ENCODE measurements at regions not wholly inside any gene's neighbourhood (a gene's known extent, or its start where the extent isn't known, plus 50 kb on each side); places are given as distances from the start of the nearest gene placed in this dataset.

- Histone ChIP-seq H3K36me3 (ENCODE audit: control insufficient read depth, insufficient read depth, low read length) (no peaks in the 10 kb centered on the region), H3K4me3 (ENCODE audit: low read depth, low read length) (no peak overlapping the region), H3K27me3 (ENCODE audit: control insufficient read depth, insufficient read depth, low read length) (no peaks in the 10 kb centered on the region)
- TF ChIP-seq CTCF (IDR thresholded peaks at IDR 0.05; ENCODE audit: insufficient read depth, low read length, severe bottlenecking): no peak
- no peak for FAIRE-seq
- no peak for DNase-seq (ENCODE audit: low read depth)
Observed at GRCh38 chr3:80521081-80521480, 753.3 kb upstream of the ROBO1 start.

- FAIRE-seq (no peak), DNase-seq (ENCODE audit: low read depth) (no peak)
- H3K36me3 ChIP-seq (ENCODE audit: control insufficient read depth, insufficient read depth, low read length): no peaks in the 10 kb centered on the region
- no peak for TF ChIP-seq CTCF (IDR thresholded peaks at IDR 0.05; ENCODE audit: insufficient read depth, low read length, severe bottlenecking)
- no peak overlapping the region for H3K4me3 ChIP-seq (ENCODE audit: low read depth, low read length)
- no peaks in the 10 kb centered on the region for H3K27me3 ChIP-seq (ENCODE audit: control insufficient read depth, insufficient read depth, low read length)
Observed at GRCh38 chr3:80519436-80519835, 751.6 kb upstream of the ROBO1 start.

GRCh38 chr3:80496452-80496851, 728.7 kb upstream of the ROBO1 start:
- Histone ChIP-seq H3K36me3 (ENCODE audit: control insufficient read depth, insufficient read depth, low read length) (no peaks in the 10 kb centered on the region), H3K4me3 (ENCODE audit: low read depth, low read length) (no peak overlapping the region), H3K27me3 (ENCODE audit: control insufficient read depth, insufficient read depth, low read length) (no peaks in the 10 kb centered on the region)
- DNase-seq (ENCODE audit: low read depth): no peak
- no peak for FAIRE-seq
- no peak for TF ChIP-seq CTCF (IDR thresholded peaks at IDR 0.05; ENCODE audit: insufficient read depth, low read length, severe bottlenecking)

- no peak for TF ChIP-seq CTCF (IDR thresholded peaks at IDR 0.05; ENCODE audit: insufficient read depth, low read length, severe bottlenecking)
- H3K4me3 ChIP-seq (ENCODE audit: low read depth, low read length): no peak overlapping the region
- FAIRE-seq (no peak), DNase-seq (ENCODE audit: low read depth) (peak; percentile 0)
- no peaks in the 10 kb centered on the region for H3K36me3 ChIP-seq (ENCODE audit: control insufficient read depth, insufficient read depth, low read length)
- H3K27me3 ChIP-seq (ENCODE audit: control insufficient read depth, insufficient read depth, low read length): no peaks in the 10 kb centered on the region
Observed at GRCh38 chr3:80492162-80492561, 724.4 kb upstream of the ROBO1 start.

GRCh38 chr3:80472961-80473360, 705.2 kb upstream of the ROBO1 start:
- no peaks in the 10 kb centered on the region for H3K27me3 ChIP-seq (ENCODE audit: control insufficient read depth, insufficient read depth, low read length)
- H3K36me3 ChIP-seq (ENCODE audit: control insufficient read depth, insufficient read depth, low read length): no peaks in the 10 kb centered on the region
- TF ChIP-seq CTCF (IDR thresholded peaks at IDR 0.05; ENCODE audit: insufficient read depth, low read length, severe bottlenecking): no peak
- no peak for FAIRE-seq
- H3K4me3 ChIP-seq (ENCODE audit: low read depth, low read length): no peak overlapping the region
- DNase-seq (ENCODE audit: low read depth): no peak

- no peak for FAIRE-seq
- H3K4me3 ChIP-seq (ENCODE audit: low read depth, low read length): no peak overlapping the region
- H3K27me3 ChIP-seq (ENCODE audit: control insufficient read depth, insufficient read depth, low read length): no peaks in the 10 kb centered on the region
- TF ChIP-seq CTCF (IDR thresholded peaks at IDR 0.05; ENCODE audit: insufficient read depth, low read length, severe bottlenecking): no peak
- no peak for DNase-seq (ENCODE audit: low read depth)
- no peaks in the 10 kb centered on the region for H3K36me3 ChIP-seq (ENCODE audit: control insufficient read depth, insufficient read depth, low read length)
Observed at GRCh38 chr3:80472459-80472858, 704.7 kb upstream of the ROBO1 start.

Measured in bronchial epithelial cell (primary cell).